ENCODE measurements at regions not wholly inside any gene's neighbourhood (a gene's known extent, or its start where the extent isn't known, plus 50 kb on each side); places are given as distances from the start of the nearest gene placed in this dataset.
A peak's percentile ranks its signal among the peaks of the same experiment; 100 is the strongest.
"Not testable (repeated sequence)": the region's sequence is repeated elsewhere in the genome, so short reads cannot be mapped to it uniquely, and the experiment has no call there.

DNA sequence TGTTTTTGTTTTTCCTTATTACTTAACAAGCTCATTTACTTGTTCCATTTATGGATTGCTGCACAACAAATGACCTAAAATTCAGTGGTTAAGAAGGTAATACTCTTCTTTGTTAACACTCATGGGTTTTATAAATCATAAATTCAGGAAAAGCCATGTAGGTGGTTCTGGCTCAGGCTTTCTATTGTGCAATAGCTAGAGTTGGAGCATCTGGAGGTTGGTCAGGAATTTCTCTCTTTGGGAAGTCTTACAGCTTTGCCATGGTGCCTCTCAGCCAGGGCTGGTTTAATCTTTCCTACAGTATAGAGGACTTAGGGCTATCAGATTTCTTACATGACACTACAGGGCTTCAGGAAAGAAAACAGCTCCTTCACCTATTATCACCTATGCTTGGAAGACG is 1677.1 kb downstream of the KCNT2 start:
- DNase-seq (ENCODE audit: low spot score) = no peak
- intact Hi-C loops (cut with DNase I) = no loop called here

DNA sequence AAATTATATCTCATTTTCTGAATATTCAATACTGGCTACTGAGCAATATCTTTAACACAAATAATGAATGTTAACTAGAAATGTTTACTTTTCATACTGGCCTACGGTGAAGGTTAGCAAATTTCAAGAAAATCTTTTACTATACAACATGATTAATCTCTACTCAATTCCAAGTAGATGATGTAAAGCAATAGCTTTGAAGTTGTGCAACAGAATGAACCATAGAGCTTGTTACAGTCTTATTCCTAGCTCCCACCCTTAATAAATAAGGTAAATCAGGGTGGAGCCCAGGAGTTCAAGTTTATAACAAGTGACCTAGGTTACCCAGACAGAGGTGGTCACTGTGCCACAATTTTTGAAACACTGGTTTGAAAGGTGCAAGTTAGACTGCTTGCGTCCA is 1678.1 kb downstream of the KCNT2 start:
- no peak for DNase-seq (ENCODE audit: low spot score)
- intact Hi-C loops (cut with DNase I) = no loop called here

- DNase-seq (ENCODE audit: low spot score) = no peak
- intact Hi-C loops (cut with DNase I) = no loop called here
These were observed 1678.9 kb downstream of the KCNT2 start for GRCh38 chr1:194929357-194929756.

DNA sequence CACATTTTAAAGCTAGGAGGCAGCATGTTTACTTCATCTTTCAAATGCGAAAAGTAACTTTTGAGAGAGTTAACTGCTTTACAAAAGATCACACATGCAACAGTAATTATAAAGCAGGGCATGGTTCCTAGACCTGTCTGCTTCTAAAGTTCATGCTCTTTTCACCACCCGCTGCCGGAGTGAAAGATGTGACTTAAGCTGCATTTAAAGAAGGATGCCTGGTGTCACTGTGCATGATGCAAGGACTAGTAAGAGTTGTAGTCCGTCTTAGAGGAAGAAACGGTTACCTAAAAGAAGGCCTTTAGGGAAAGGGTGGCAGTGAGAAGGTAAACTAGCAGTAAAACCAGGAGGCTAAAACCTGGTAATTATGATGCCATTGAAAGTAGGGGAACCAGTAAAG is 1689.1 kb downstream of the KCNT2 start:
- intact Hi-C loops (cut with DNase I) = no loop called here
- no peak for DNase-seq (ENCODE audit: low spot score)

GRCh38 chr1:194917769-194918168 is 1690.5 kb downstream of the KCNT2 start:
- DNase-seq (ENCODE audit: low spot score) = no peak
- intact Hi-C loops (cut with DNase I) = no loop called here

GRCh38 chr1:194908643-194909042 is 1699.6 kb downstream of the KCNT2 start:
- DNase-seq (ENCODE audit: low spot score) = no peak
- intact Hi-C loops (cut with DNase I) = no loop called here

- DNase-seq (ENCODE audit: low spot score) = no peak
- intact Hi-C loops (cut with DNase I) = no loop called here
These were observed 1704.7 kb downstream of the KCNT2 start for GRCh38 chr1:194903524-194903923.

- DNase-seq (ENCODE audit: low spot score) = no peak
These were observed 1702.9 kb upstream of the B3GALT2 start for GRCh38 chr1:194889310-194889709.

GRCh38 chr1:194870860-194871259 is 1684.4 kb upstream of the B3GALT2 start:
- DNase-seq (ENCODE audit: low spot score) = no peak
- intact Hi-C loops (cut with DNase I) = no loop called here

More at GRCh38 chr1:194889310-194889709, 1702.9 kb upstream of the B3GALT2 start:
- intact Hi-C loops (cut with DNase I) = no loop called here

- intact Hi-C loops (cut with DNase I) = no loop called here
- no peak for DNase-seq (ENCODE audit: low spot score)
These were observed 1679.7 kb upstream of the B3GALT2 start for GRCh38 chr1:194866153-194866552.

DNA sequence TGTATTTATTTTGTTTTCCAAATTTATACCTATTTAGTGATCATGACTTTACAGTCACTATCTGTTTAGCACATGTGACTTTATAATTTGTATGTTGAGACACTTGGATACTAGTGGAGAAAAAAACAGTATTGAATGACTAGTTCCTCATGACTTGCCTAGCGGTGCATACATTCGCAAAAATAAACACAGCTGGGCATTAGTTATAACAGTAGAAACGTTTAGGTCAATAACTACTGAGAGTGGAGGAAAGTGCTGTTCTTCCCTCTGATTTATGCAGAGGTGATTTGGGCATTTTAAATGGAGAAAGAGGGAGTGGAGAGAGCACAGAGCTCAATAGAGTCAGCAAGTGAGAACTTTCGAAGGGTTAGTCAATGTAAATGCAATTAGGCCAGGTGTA is 1679.0 kb upstream of the B3GALT2 start:
- no peak for DNase-seq (ENCODE audit: low spot score)
- intact Hi-C loops (cut with DNase I) = no loop called here

GRCh38 chr1:194862129-194862528 is 1675.7 kb upstream of the B3GALT2 start:
- DNase-seq (ENCODE audit: low spot score) = no peak
- intact Hi-C loops (cut with DNase I) = no loop called here

DNA sequence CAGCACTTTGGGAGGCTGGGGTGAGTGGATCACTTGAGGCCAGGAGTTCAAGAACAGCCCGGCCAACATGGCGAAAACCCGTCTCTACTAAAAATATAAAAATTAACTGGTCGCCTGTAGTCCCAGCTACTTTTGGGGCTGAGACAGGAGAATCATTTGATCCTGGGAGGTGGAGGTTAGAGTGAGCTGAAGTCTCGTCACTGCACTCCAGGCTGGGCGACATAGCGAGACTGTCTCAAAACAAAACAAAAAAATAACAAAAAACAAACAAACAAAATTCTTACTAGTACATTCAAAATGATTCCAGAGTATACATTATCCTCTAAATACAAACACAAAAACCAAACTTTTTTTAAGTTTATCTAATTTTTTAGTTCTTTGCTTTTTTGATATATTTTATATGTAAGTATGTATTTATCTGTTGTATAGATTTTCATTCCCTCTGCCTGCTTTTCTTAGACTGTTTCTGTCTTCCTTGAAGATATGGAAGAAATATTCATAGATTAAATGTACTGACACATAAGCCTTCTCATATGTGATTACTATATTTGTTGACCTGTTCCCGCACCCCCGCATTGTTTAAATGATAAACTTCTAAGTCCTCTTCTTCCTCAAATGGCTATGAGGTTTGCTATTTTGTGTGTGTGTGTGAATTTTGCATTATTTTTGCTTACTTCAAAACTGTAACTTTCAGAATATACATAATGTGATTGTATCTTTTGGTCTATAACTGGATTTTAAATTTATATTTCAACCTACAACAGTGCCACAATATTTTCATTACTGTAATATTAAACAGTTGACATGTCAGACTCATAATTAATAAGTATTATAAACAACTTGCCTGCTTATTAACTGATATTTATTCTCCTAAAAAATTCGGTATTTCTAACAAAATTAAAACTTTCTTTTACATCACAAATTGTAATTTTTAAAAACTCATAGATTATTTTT is 1674.1 kb upstream of the B3GALT2 start:
- no peak for DNase-seq (ENCODE audit: low spot score)
- intact Hi-C loops (cut with DNase I) = no loop called here

GRCh38 chr1:194859481-194860154 is 1673.2 kb upstream of the B3GALT2 start:
- intact Hi-C loops (cut with DNase I) = not testable (repeated sequence)

GRCh38 chr1:194858811-194859480 is 1672.5 kb upstream of the B3GALT2 start:
- DNase-seq (ENCODE audit: low spot score) = peak; percentile 74
- intact Hi-C loops (cut with DNase I) = not testable (repeated sequence)

More at GRCh38 chr1:194859481-194860154, 1673.2 kb upstream of the B3GALT2 start:
- not testable (repeated sequence) for DNase-seq (ENCODE audit: low spot score)

DNA sequence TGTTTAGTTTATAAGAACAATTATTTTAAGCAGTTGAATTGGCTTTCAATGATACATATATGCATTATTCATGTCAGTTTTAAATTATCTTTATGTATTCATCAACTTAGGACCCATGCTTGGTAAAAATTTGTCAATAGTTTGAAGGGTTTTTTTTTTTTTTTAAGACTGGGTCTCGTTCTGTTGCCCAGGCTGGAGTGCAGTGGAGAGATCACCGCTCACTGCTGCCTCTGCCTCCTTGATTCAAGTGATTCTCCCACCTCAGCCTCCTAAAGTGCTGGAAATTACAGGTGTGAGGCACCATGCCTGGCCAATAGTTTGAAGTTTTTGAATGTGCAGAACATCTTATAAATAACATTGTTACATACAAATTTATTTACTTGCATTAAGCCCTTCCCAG is 1671.0 kb upstream of the B3GALT2 start:
- intact Hi-C loops (cut with DNase I) = no loop called here

DNA sequence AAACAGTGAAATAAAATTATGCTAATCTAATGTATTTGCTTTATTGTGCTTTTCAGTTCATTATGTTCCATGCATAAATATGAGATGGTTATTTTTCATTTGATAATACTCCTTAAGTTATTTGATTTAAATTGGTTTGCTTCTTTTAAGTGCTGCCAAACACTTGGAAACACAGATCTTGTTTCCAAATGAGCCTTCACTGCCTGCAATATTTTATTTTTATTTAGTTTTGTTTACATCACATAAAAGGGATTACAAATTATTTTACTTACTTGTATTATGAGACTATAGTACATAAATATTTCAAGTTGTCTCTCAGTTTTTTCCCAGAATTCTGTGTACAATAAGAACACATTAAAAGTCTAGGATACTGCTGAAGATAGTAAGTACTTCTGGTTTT is 1662.4 kb upstream of the B3GALT2 start:
- intact Hi-C loops (cut with DNase I) = no loop called here

More for the DNA sequence above, 1671.0 kb upstream of the B3GALT2 start:
- no peak for DNase-seq (ENCODE audit: low spot score)

GRCh38 chr1:194846488-194846887 is 1660.1 kb upstream of the B3GALT2 start:
- DNase-seq (ENCODE audit: low spot score) = no peak

More for the DNA sequence above, 1662.4 kb upstream of the B3GALT2 start:
- DNase-seq (ENCODE audit: low spot score) = no peak

GRCh38 chr1:194843077-194843476 is 1656.7 kb upstream of the B3GALT2 start:
- intact Hi-C loops (cut with DNase I) = no loop called here

More at GRCh38 chr1:194846488-194846887, 1660.1 kb upstream of the B3GALT2 start:
- intact Hi-C loops (cut with DNase I) = no loop called here

DNA sequence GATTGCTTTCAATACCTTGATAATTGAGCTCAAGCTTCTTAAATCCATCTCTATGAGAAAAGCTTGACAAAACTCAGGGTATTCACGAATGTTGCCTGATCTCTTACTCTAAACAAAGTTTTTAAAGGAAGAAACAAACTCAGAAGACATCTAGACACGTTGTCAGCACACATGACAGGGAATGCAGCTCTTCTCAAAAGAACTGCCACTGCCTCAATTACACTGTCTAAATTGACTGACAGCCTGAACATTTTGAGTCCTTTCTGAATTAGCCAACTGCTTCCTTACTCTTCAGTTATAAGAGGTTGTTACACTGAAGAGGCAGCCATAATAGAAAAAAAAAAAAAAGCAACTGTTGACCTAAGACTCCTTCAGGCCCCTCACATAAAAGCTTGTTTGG is 1646.7 kb upstream of the B3GALT2 start:
- DNase-seq (ENCODE audit: low spot score) = no peak
- intact Hi-C loops (cut with DNase I) = no loop called here

More at GRCh38 chr1:194843077-194843476, 1656.7 kb upstream of the B3GALT2 start:
- DNase-seq (ENCODE audit: low spot score) = no peak
